Spleen (tissue), 7 donors: ENCODE measurements at regions not wholly inside any gene's neighbourhood (a gene's known extent, or its start where the extent isn't known, plus 50 kb on each side); places are given as distances from the start of the nearest gene placed in this dataset.

ENCODE experiments used
- POLR2AphosphoS5 ChIP-seq, 3 donors: sonication (generic); formaldehyde crosslinking; IDR thresholded peaks; one replicate each; pipeline ENCODE4 v1.5.1; 2017; ENCODE audit warnings: antibody characterized with exemption in 3 of 3
- TF ChIP-seq, protein P1 (sequence below), 11 experiments: fragments of 200-600 bp in 7 of 11; fragments of 450-650 bp in 4 of 11; sonication (generic) in 4 of 11; IDR thresholded peaks in 8 of 11; conservative IDR thresholded peaks in 3 of 11; 1 replicate in 7 of 11; 2 replicates in 4 of 11; pipeline versions ENCODE4 v1.4.0 to v1.8.0; 2016 to 2021; ENCODE audit warnings: antibody characterized with exemption in 11 of 11, inconsistent platforms in 4 of 11, mild to moderate bottlenecking in 1 of 11
- donor health status: DM: no; HTN: no; CAD: no; lungs with moderate emphysema.
- donor health status: DM: no; HTN: no; CAD: no.
- donor health status: DM: no; HTN: no; CAD: no.

- TF ChIP-seq, protein P1, sequence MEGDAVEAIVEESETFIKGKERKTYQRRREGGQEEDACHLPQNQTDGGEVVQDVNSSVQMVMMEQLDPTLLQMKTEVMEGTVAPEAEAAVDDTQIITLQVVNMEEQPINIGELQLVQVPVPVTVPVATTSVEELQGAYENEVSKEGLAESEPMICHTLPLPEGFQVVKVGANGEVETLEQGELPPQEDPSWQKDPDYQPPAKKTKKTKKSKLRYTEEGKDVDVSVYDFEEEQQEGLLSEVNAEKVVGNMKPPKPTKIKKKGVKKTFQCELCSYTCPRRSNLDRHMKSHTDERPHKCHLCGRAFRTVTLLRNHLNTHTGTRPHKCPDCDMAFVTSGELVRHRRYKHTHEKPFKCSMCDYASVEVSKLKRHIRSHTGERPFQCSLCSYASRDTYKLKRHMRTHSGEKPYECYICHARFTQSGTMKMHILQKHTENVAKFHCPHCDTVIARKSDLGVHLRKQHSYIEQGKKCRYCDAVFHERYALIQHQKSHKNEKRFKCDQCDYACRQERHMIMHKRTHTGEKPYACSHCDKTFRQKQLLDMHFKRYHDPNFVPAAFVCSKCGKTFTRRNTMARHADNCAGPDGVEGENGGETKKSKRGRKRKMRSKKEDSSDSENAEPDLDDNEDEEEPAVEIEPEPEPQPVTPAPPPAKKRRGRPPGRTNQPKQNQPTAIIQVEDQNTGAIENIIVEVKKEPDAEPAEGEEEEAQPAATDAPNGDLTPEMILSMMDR (IDR thresholded peaks at IDR 0.05 in 8 of 11, conservative IDR thresholded peaks at IDR 0.05 in 3 of 11), result peak in 7 of 11 experiments; percentile 11 to 39 (median 26)
- TF ChIP-seq POLR2AphosphoS5 (IDR thresholded peaks at IDR 0.05), result no peak
Measured at GRCh38 chr16:13453938-13454553, 465.9 kb upstream of the ERCC4 start.
